GM23338 (cell line): ENCODE measurements at regions not wholly inside any gene's neighbourhood (a gene's known extent, or its start where the extent isn't known, plus 50 kb on each side); places are given as distances from the start of the nearest gene placed in this dataset.

ENCODE experiments used
- ATAC-seq: fragments of 200-7000 bp; cut with Tn5 transposase; 3 replicates; pipeline ENCODE4 v1.9.1; 2020
- DNase-seq: peaks from one replicate; pipeline ENCODE4 v3.0.0-alpha.2; 2015; ENCODE audit warnings: low spot score
- H2AFZ ChIP-seq: fragments of 200-600 bp; sonication (generic); 2 replicates; pipeline ENCODE4 v1.8.0; 2016; ENCODE audit warnings: antibody characterized with exemption, mild to moderate bottlenecking, moderate library complexity
- H3F3A ChIP-seq: fragments of 200-600 bp; sonication (generic); replicated peaks from 2 replicates; pipeline ENCODE4 v1.8.0; 2017; ENCODE audit warnings: antibody characterized with exemption, mixed run types, low read depth
- H3K27ac ChIP-seq: fragments of 200-600 bp; sonication (generic); 2 replicates; pipeline ENCODE4 v1.6.1; 2016; ENCODE audit warnings: low read depth
- H3K27me3 ChIP-seq: fragments of 200-600 bp; sonication (generic); 2 replicates; pipeline ENCODE4 v1.8.0; 2016; ENCODE audit warnings: mild to moderate bottlenecking, mixed run types, moderate library complexity; ENCODE audit not compliant: insufficient read depth
- H3K36me3 ChIP-seq: fragments of 200-600 bp; sonication (generic); 2 replicates; pipeline ENCODE4 v1.8.0; 2016; ENCODE audit warnings: mild to moderate bottlenecking; ENCODE audit not compliant: insufficient read depth
- H3K4me1 ChIP-seq: fragments of 200-600 bp; sonication (generic); 2 replicates; pipeline ENCODE4 v1.8.0; 2016; ENCODE audit warnings: mild to moderate bottlenecking, moderate library complexity; ENCODE audit not compliant: insufficient read depth
- H3K4me2 ChIP-seq: fragments of 200-600 bp; sonication (generic); 2 replicates; pipeline ENCODE4 v1.7.1; 2017; ENCODE audit warnings: mixed run types
- H3K4me3 ChIP-seq: fragments of 200-600 bp; sonication (generic); 2 replicates; pipeline ENCODE4 v1.6.1; 2016; ENCODE audit warnings: mixed run types
- H3K79me2 ChIP-seq: fragments of 200-600 bp; sonication (generic); replicated peaks from 2 replicates; pipeline ENCODE4 v1.8.0; 2017; ENCODE audit warnings: mild to moderate bottlenecking; ENCODE audit not compliant: insufficient read depth
- H3K9me2 ChIP-seq: fragments of 200-600 bp; sonication (generic); 2 replicates; pipeline ENCODE4 v1.8.0; 2017; ENCODE audit not compliant: insufficient read depth
- H4K20me1 ChIP-seq: fragments of 200-600 bp; sonication (generic); replicated peaks from 2 replicates; pipeline ENCODE4 v1.8.0; 2017; ENCODE audit warnings: mild to moderate bottlenecking; ENCODE audit not compliant: insufficient read depth
- H3K27ac Mint-ChIP-seq: 2 replicates; pipeline ENCODE4 v1.8.0; 2020; ENCODE audit warnings: inconsistent platforms, mild to moderate bottlenecking, moderate library complexity, mixed read lengths
- H3K27me3 Mint-ChIP-seq: 3 replicates; pipeline ENCODE4 v1.8.0; 2022; ENCODE audit warnings: low read depth, mild to moderate bottlenecking, moderate library complexity, mixed read lengths, inconsistent platforms; ENCODE audit not compliant: insufficient read depth, poor library complexity
- H3K36me3 Mint-ChIP-seq: 3 replicates; pipeline ENCODE4 v1.8.0; 2021; ENCODE audit warnings: low read depth, mild to moderate bottlenecking, inconsistent platforms, moderate library complexity, mixed read lengths
- H3K4me1 Mint-ChIP-seq: 3 replicates; pipeline ENCODE4 v1.8.0; 2020; ENCODE audit warnings: mild to moderate bottlenecking, inconsistent platforms, mixed read lengths
- H3K4me3 Mint-ChIP-seq: 3 replicates; pipeline ENCODE4 v1.8.0; 2021; ENCODE audit warnings: moderate library complexity, mild to moderate bottlenecking, inconsistent platforms, mixed read lengths
- H3K9me3 Mint-ChIP-seq: 3 replicates; pipeline ENCODE4 v1.8.0; 2020; ENCODE audit warnings: moderate library complexity, mild to moderate bottlenecking, inconsistent platforms, mixed read lengths
- CREB1 ChIP-seq: fragments of 250-450 bp; sonication (Bioruptor Pico); IDR thresholded peaks from 2 replicates; pipeline ENCODE4 v1.5.0; 2020; ENCODE audit warnings: low read depth, mild to moderate bottlenecking, moderate library complexity
- CTCF ChIP-seq, 2 experiments: fragments of 200-600 bp in 1 of 2; sonication (generic) in 1 of 2; conservative IDR thresholded peaks; 2 replicates each; pipeline versions ENCODE4 v1.5.1 to v1.6.1; 2016 to 2017; ENCODE audit warnings: antibody characterized with exemption in 2 of 2, low read depth in 2 of 2, mild to moderate bottlenecking in 2 of 2, moderate library complexity in 1 of 2
- ETS1 ChIP-seq: IDR thresholded peaks from 2 replicates; pipeline ENCODE4 v1.6.1; 2016; ENCODE audit warnings: antibody characterized with exemption
- EZH2 ChIP-seq: fragments of 200-600 bp; sonication (generic); IDR thresholded peaks from one replicate; pipeline ENCODE4 v1.8.0; 2017; ENCODE audit warnings: antibody characterized with exemption, mild to moderate bottlenecking, low read depth; ENCODE audit not compliant: unreplicated experiment
- EZH2phosphoT487 ChIP-seq: fragments of 200-600 bp; sonication (generic); IDR thresholded peaks from one replicate; pipeline ENCODE4 v1.8.1; 2018; ENCODE audit warnings: antibody characterized with exemption; ENCODE audit not compliant: unreplicated experiment
- NANOG ChIP-seq: IDR thresholded peaks from 2 replicates; pipeline ENCODE4 v1.6.1; 2016; ENCODE audit warnings: antibody characterized with exemption, borderline replicate concordance
- POLR2AphosphoS5 ChIP-seq: IDR thresholded peaks from 2 replicates; pipeline ENCODE4 v1.6.1; 2016; ENCODE audit warnings: antibody characterized with exemption, low read depth
- STAT1 ChIP-seq: IDR thresholded peaks from one replicate; pipeline ENCODE4 v1.6.1; 2016; ENCODE audit warnings: antibody characterized with exemption; ENCODE audit not compliant: unreplicated experiment
- ZNF114 ChIP-seq: fragments of 250-450 bp; sonication (Bioruptor Pico); IDR thresholded peaks from 2 replicates; pipeline ENCODE4 v1.5.0; 2020; ENCODE audit warnings: mild to moderate bottlenecking, moderate library complexity
- ZNF462 ChIP-seq: fragments of 250-450 bp; sonication (Bioruptor Pico); IDR thresholded peaks from 2 replicates; pipeline ENCODE4 v1.5.0; 2020; ENCODE audit warnings: mild to moderate bottlenecking, moderate library complexity

GRCh38 chr2:186100636-186101035 lies 362.0 kb downstream of the FSIP2 start (continued):
- TF ChIP-seq ETS1 (no peak), EZH2phosphoT487 (no peak), CREB1 (no peak)

- no peaks in the 10 kb centered on the region for H3K36me3 Mint-ChIP-seq
- H3K4me3 Mint-ChIP-seq = no peak overlapping the region
- no peak for ATAC-seq
- H2AFZ ChIP-seq = no peak overlapping the region
- no peak for DNase-seq
- peaks cover 17% of the 10 kb centered on the region for H3K4me1 ChIP-seq
- H4K20me1 ChIP-seq = no peaks in the 10 kb centered on the region
- no peak overlapping the region for H3K27ac Mint-ChIP-seq
- peaks cover 18% of the 10 kb centered on the region for H3K4me1 Mint-ChIP-seq
- no peak overlapping the region for H3K4me2 ChIP-seq
- no peaks in the 10 kb centered on the region for H3K9me2 ChIP-seq
- H3F3A ChIP-seq = no peaks in the 10 kb centered on the region
- H3K27me3 Mint-ChIP-seq = peaks cover 2% of the 10 kb centered on the region
- no peaks in the 10 kb centered on the region for H3K9me3 Mint-ChIP-seq
- no peaks in the 10 kb centered on the region for H3K27me3 ChIP-seq
- no peaks in the 10 kb centered on the region for H3K79me2 ChIP-seq
- TF ChIP-seq ETS1 (no peak), STAT1 (no peak), POLR2AphosphoS5 (no peak), EZH2phosphoT487 (no peak), NANOG (no peak)
- no peaks in the 10 kb centered on the region for H3K36me3 ChIP-seq
- no peak overlapping the region for H3K27ac ChIP-seq
- H3K4me3 ChIP-seq = no peak overlapping the region
These were observed 363.0 kb downstream of the FSIP2 start for GRCh38 chr2:186101616-186102015.

GRCh38 chr2:186103276-186103675 lies 364.7 kb downstream of the FSIP2 start:
- H3K36me3 Mint-ChIP-seq = no peaks in the 10 kb centered on the region
- Histone ChIP-seq H4K20me1 (no peaks in the 10 kb centered on the region), H3K9me2 (no peaks in the 10 kb centered on the region), H3K36me3 (no peaks in the 10 kb centered on the region), H3K27ac (no peak overlapping the region), H2AFZ (no peak overlapping the region), H3K4me3 (0 out of 2 replicates have a peak overlapping the region, but pooled peaks have one; percentile 31), H3K4me1 (peaks cover 17% of the 10 kb centered on the region), H3K79me2 (no peaks in the 10 kb centered on the region), H3K27me3 (no peaks in the 10 kb centered on the region), H3K4me2 (peak overlapping the region; percentile 63), H3F3A (no peaks in the 10 kb centered on the region)
- peak overlapping the region; percentile 27; the same call in 1 of the 2 replicates for H3K27ac Mint-ChIP-seq
- peaks cover 18% of the 10 kb centered on the region for H3K4me1 Mint-ChIP-seq
- peaks cover 2% of the 10 kb centered on the region for H3K27me3 Mint-ChIP-seq
- no peak for ATAC-seq
- no peak for DNase-seq
- H3K4me3 Mint-ChIP-seq = peak overlapping the region; percentile 46; the same call in 2 of the 3 replicates
- no peak for TF ChIP-seq ZNF114
- TF ChIP-seq EZH2 = no peak
- TF ChIP-seq STAT1 = no peak
- TF ChIP-seq NANOG = no peak
- TF ChIP-seq POLR2AphosphoS5 = no peak
- TF ChIP-seq ZNF462 (CRISPR knock-in tag) = no peak
- TF ChIP-seq CTCF (conservative IDR thresholded peaks at IDR 0.05; ENCODE audit: low read depth in 2 of 2) = no peak
- no peaks in the 10 kb centered on the region for H3K9me3 Mint-ChIP-seq
